Neuronal stem cell (in vitro differentiated cells): ENCODE measurements at regions not wholly inside any gene's neighbourhood (a gene's known extent, or its start where the extent isn't known, plus 50 kb on each side); places are given as distances from the start of the nearest gene placed in this dataset.
A peak's percentile ranks its signal among the peaks of the same experiment; 100 is the strongest.

Experiments used
- DNase-seq: peaks from one replicate; pipeline ENCODE4 v3.0.0-alpha.2; 2013; ENCODE audit warnings: low spot score
- H2AFZ ChIP-seq: one replicate; pipeline ENCODE4 v1.6.1; 2013; ENCODE audit warnings: mild to moderate bottlenecking, low read length, inconsistent platforms
- H2AK5ac ChIP-seq: 2 replicates; pipeline ENCODE4 v1.6.1; 2013; ENCODE audit warnings: low read depth, mild to moderate bottlenecking, inconsistent platforms, low read length, moderate library complexity, mixed read lengths
- H2BK120ac ChIP-seq: 2 replicates; pipeline ENCODE4 v1.6.1; 2013; ENCODE audit warnings: low read depth, mild to moderate bottlenecking, inconsistent platforms, low read length, moderate library complexity, mixed read lengths
- H2BK12ac ChIP-seq: one replicate; pipeline ENCODE4 v1.6.1; 2013; ENCODE audit warnings: low read length, inconsistent platforms
- H2BK15ac ChIP-seq: 2 replicates; pipeline ENCODE4 v1.6.1; 2013; ENCODE audit warnings: mild to moderate bottlenecking, low read length, inconsistent platforms, mixed read lengths
- H2BK5ac ChIP-seq: one replicate; pipeline ENCODE4 v1.6.1; 2013; ENCODE audit warnings: inconsistent platforms, mild to moderate bottlenecking, low read length, moderate library complexity
- H3K14ac ChIP-seq: one replicate; pipeline ENCODE4 v1.6.1; 2013; ENCODE audit warnings: low read length, inconsistent platforms
- H3K18ac ChIP-seq: 2 replicates; pipeline ENCODE4 v1.6.1; 2013; ENCODE audit warnings: low read length, inconsistent platforms
- H3K23ac ChIP-seq: 2 replicates; pipeline ENCODE4 v1.6.1; 2013; ENCODE audit warnings: low read depth, mild to moderate bottlenecking, mixed read lengths, low read length, inconsistent platforms; ENCODE audit not compliant: poor library complexity
- H3K27ac ChIP-seq: replicated peaks from 3 replicates; pipeline ENCODE4 v1.5.1; 2013; ENCODE audit warnings: low read length, inconsistent platforms
- H3K27me3 ChIP-seq, 3 experiments: 2 replicates each; pipeline ENCODE4 v1.6.1; 2013; ENCODE audit warnings: low read length in 3 of 3, mild to moderate bottlenecking in 2 of 3, inconsistent platforms in 1 of 3, low read depth in 1 of 3, mixed read lengths in 1 of 3, moderate library complexity in 1 of 3; ENCODE audit not compliant: control insufficient read depth in 3 of 3, insufficient read depth in 3 of 3
- H3K36me3 ChIP-seq, 2 donors: replicated peaks in 1 of 2; 2 replicates each; pipeline ENCODE4 v1.6.1; 2013; ENCODE audit warnings: low read length in 2 of 2; ENCODE audit not compliant: control insufficient read depth in 2 of 2, insufficient read depth in 2 of 2
- H3K4ac ChIP-seq: 2 replicates; pipeline ENCODE4 v1.6.1; 2013; ENCODE audit warnings: inconsistent platforms, mild to moderate bottlenecking, low read length, moderate library complexity
- H3K4me1 ChIP-seq, 2 donors: 1 replicate in 1 of 2; 2 replicates in 1 of 2; pipeline ENCODE4 v1.6.1; 2013; ENCODE audit warnings: low read length in 2 of 2, low read depth in 1 of 2; ENCODE audit not compliant: control insufficient read depth in 2 of 2, insufficient read depth in 1 of 2
- H3K4me2 ChIP-seq: one replicate; pipeline ENCODE4 v1.6.1; 2013; ENCODE audit warnings: mild to moderate bottlenecking, low read length, inconsistent platforms; ENCODE audit not compliant: insufficient read depth, poor library complexity, severe bottlenecking
- H3K4me3 ChIP-seq, 2 donors: 2 replicates each; pipeline ENCODE4 v1.5.1; 2013; ENCODE audit warnings: low read length in 2 of 2, mild to moderate bottlenecking in 2 of 2, inconsistent platforms in 1 of 2, moderate library complexity in 1 of 2
- H3K79me1 ChIP-seq: one replicate; pipeline ENCODE4 v1.6.1; 2013; ENCODE audit warnings: low read depth, mild to moderate bottlenecking, inconsistent platforms, low read length, moderate library complexity
- H3K9ac ChIP-seq: one replicate; pipeline ENCODE4 v1.6.1; 2013; ENCODE audit warnings: mild to moderate bottlenecking, low read depth, low read length, inconsistent platforms; ENCODE audit not compliant: poor library complexity
- H3K9me3 ChIP-seq, 2 donors: replicated peaks in 1 of 2; 2 replicates each; pipeline versions ENCODE3 to v1.6.1; 2013; ENCODE audit warnings: low read length in 2 of 2, mild to moderate bottlenecking in 2 of 2, inconsistent platforms in 1 of 2, low read depth in 1 of 2, mixed read lengths in 1 of 2, moderate library complexity in 1 of 2; ENCODE audit not compliant: control insufficient read depth in 2 of 2, insufficient read depth in 1 of 2
- H4K8ac ChIP-seq: one replicate; pipeline ENCODE4 v1.6.1; 2013; ENCODE audit warnings: low read depth, mild to moderate bottlenecking, inconsistent platforms, low read length, moderate library complexity
- H4K91ac ChIP-seq: one replicate; pipeline ENCODE4 v1.6.1; 2013; ENCODE audit warnings: low read length, low read depth, mild to moderate bottlenecking, inconsistent platforms; ENCODE audit not compliant: poor library complexity
- WGBS, 2 donors: extraction: QIAGEN DNeasy Blood & Tissue Kit; methylation state at CpG; one replicate each; pipeline ENCODE4 v1.1.7; 2013; ENCODE audit warnings: missing lambda C conversion rate in 2 of 2, mixed read lengths in 1 of 2; ENCODE audit not compliant: insufficient read length in 2 of 2, insufficient replicate concordance in 1 of 2; ENCODE audit errors: extremely low coverage in 2 of 2; 5-methylcytosine and 5-hydroxymethylcytosine counted together

DNA sequence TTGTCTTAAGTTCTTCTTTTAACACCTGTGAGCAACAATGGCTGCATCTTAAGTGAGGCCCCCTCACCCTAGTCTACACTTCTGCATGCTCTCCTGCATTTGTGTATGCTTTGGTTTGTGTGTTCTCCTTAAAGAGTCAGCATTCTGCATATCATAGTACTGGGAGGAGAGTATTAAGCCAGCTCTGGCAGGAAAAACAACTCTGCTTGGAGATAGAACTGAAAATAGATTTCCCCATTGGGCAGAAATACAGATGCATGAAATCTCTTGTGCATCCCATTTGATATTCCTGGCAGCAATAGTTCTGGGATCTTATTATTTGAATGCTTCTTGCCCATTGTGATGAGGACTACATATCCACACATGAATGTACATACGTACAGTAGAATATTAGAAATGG is 70.6 kb upstream of the PRICKLE1 start:
- H2BK120ac ChIP-seq = no peak overlapping the region
- WGBS, 2 donors = no CpG with 5 or more reads among the region's 1 CpG
- H3K4me2 ChIP-seq = no peak overlapping the region
- no peak overlapping the region for H3K23ac ChIP-seq
- no peak overlapping the region for H2BK12ac ChIP-seq
- H3K9ac ChIP-seq = no peak overlapping the region
- no peaks in the 10 kb centered on the region for H3K79me1 ChIP-seq
- no peak overlapping the region for H3K14ac ChIP-seq
- no peaks in the 10 kb centered on the region for H3K27me3 ChIP-seq
- no peak for DNase-seq
- H3K36me3 ChIP-seq = no peaks in the 10 kb centered on the region
- H2AFZ ChIP-seq = no peak overlapping the region
- H3K18ac ChIP-seq = no peak overlapping the region
- no peaks in the 10 kb centered on the region for H3K4me1 ChIP-seq
- no peak overlapping the region for H2BK5ac ChIP-seq
- H4K91ac ChIP-seq = no peak overlapping the region
- H3K9me3 ChIP-seq = peaks cover 0 to 4% of the 10 kb centered on the region in 2 donors
- H3K4ac ChIP-seq = no peak overlapping the region
- no peak overlapping the region for H3K4me3 ChIP-seq
- no peak overlapping the region for H3K27ac ChIP-seq
- no peak overlapping the region for H2AK5ac ChIP-seq
- no peak overlapping the region for H2BK15ac ChIP-seq
- H4K8ac ChIP-seq = no peak overlapping the region

DNA sequence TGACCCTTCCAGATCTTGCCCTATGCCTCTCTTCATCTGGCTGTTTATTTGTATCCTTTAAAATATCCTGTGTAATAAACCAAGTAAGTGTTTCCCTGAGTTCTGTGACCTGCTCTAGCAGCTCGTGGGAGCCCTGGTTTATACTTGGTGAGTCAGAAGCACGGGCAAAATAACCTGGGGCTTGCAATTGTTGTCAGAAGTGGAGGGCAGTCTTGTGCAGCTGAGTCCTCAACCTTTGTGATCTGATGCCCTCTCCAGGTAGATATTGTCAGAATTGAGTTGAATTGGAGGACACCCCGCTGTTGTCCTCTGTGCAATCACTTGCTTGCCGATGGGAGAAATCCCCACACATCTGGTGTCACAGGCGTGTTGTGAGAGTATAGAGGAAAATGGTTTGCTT is 62.5 kb upstream of the PRICKLE1 start:
- Histone ChIP-seq H3K79me1 (no peaks in the 10 kb centered on the region), H3K18ac (no peak overlapping the region), H2AFZ (no peak overlapping the region), H4K8ac (no peak overlapping the region), H2BK15ac (no peak overlapping the region), H3K9ac (no peak overlapping the region), H3K4ac (no peak overlapping the region), H3K4me2 (no peak overlapping the region), H3K4me3 (no peak overlapping the region), H3K4me1 (peaks cover 0 to 3% of the 10 kb centered on the region in 2 donors), H2AK5ac (no peak overlapping the region), H2BK5ac (no peak overlapping the region), H4K91ac (no peak overlapping the region), H3K36me3 (no peaks in the 10 kb centered on the region), H2BK12ac (no peak overlapping the region), H3K27ac (no peak overlapping the region), H3K9me3 (no peaks in the 10 kb centered on the region), H2BK120ac (no peak overlapping the region), H3K27me3 (no peaks in the 10 kb centered on the region), H3K14ac (peak overlapping the region; percentile 31), H3K23ac (no peak overlapping the region)
- WGBS, 2 donors = no CpG with 5 or more reads among the region's 5 CpGs
- no peak for DNase-seq

DNA sequence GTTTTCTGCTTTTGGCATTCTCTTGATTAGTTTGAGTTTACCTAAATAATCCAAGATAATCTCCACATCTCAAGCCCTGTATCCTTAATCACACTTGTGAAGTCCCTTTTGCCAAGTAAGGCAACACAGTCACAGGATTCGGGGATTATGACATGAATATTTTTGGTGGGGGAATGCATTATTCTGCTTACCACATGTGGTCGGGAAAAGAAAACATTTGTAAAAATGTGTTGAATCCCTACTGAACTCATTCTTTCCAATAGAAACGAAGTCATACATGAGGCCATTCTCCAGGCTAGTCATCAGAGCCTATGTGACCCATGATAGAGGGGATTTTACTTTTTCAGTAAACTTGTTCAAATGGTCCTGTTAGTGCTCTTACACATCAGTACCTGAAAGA is 58.5 kb upstream of the PRICKLE1 start:
- Histone ChIP-seq H3K27ac (no peak overlapping the region), H4K91ac (no peak overlapping the region), H2AK5ac (no peak overlapping the region), H3K9ac (no peak overlapping the region), H3K23ac (no peak overlapping the region), H2AFZ (no peak overlapping the region), H2BK5ac (no peak overlapping the region), H3K79me1 (no peaks in the 10 kb centered on the region), H2BK15ac (no peak overlapping the region), H3K18ac (no peak overlapping the region), H2BK120ac (no peak overlapping the region), H3K27me3 (no peaks in the 10 kb centered on the region), H2BK12ac (no peak overlapping the region), H3K14ac (no peak overlapping the region), H3K36me3 (no peaks in the 10 kb centered on the region), H3K9me3 (no peaks in the 10 kb centered on the region), H3K4ac (no peak overlapping the region), H3K4me1 (peaks cover 0 to 3% of the 10 kb centered on the region in 2 donors), H3K4me3 (no peak overlapping the region), H4K8ac (no peak overlapping the region), H3K4me2 (no peak overlapping the region)
- DNase-seq = no peak
- no CpG with 5 or more reads among the region's 3 CpGs for WGBS, 2 donors

DNA sequence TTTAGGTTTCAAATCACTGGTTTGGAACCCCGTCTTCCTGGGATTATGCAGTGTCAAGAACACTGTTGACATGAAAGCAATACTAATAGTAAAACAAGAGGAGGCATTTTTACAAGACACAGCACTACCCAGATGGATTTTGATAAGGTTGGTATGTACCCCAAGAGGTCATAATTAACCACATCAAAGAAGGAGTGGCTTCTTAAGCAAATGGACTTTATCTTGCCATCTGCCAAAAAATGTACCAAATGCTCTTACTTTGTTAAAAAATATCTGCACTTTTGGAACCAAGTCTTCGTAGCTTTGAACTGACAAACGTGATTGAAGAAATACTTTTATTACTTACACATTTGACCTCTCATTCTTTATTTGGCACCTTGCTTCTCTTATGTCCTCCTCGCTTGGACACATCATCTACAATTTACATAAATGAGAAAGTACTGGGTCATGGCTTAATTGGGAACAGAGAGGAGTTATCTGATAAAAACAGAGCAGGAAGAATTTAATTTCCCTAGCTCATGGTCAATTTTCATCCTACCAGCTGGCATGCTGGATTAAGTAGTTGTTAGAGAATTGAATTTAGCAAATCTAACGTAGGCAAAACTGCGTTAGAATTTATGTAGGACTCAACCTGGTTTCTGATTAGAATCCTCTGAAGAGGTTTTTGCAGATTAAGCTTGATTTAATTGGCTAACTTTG is 54.5 kb upstream of the PRICKLE1 start:
- Histone ChIP-seq H3K4me1 (no peaks in the 10 kb centered on the region), H3K79me1 (no peaks in the 10 kb centered on the region), H3K14ac (no peak overlapping the region), H4K91ac (no peak overlapping the region), H3K9me3 (no peaks in the 10 kb centered on the region), H3K27ac (no peak overlapping the region), H3K18ac (no peak overlapping the region), H2BK120ac (no peak overlapping the region), H4K8ac (no peak overlapping the region), H2AK5ac (no peak overlapping the region), H3K36me3 (no peaks in the 10 kb centered on the region), H3K23ac (no peak overlapping the region), H3K4ac (no peak overlapping the region), H2AFZ (no peak overlapping the region), H2BK12ac (no peak overlapping the region), H3K4me3 (no peak overlapping the region), H3K9ac (no peak overlapping the region), H2BK15ac (no peak overlapping the region), H3K4me2 (no peak overlapping the region), H3K27me3 (no peaks in the 10 kb centered on the region), H2BK5ac (no peak overlapping the region)
- DNase-seq = no peak
- WGBS, 2 donors = no CpG with 5 or more reads among the region's 6 CpGs
